MM.1S (cell line): ENCODE measurements at regions not wholly inside any gene's neighbourhood (a gene's known extent, or its start where the extent isn't known, plus 50 kb on each side); places are given as distances from the start of the nearest gene placed in this dataset.

Source experiments
- DNase-seq: peaks from one replicate; pipeline ENCODE4 v3.0.0-alpha.2; 2015
- H2AFZ ChIP-seq: fragments of 300-600 bp; sonication (generic); 2 replicates; pipeline ENCODE4 v1.6.0; 2016; ENCODE audit warnings: antibody characterized with exemption, low read length
- H3F3A ChIP-seq: fragments of 300-600 bp; sonication (generic); 2 replicates; pipeline ENCODE4 v1.6.1; 2016; ENCODE audit warnings: mild to moderate bottlenecking, antibody characterized with exemption, low read length, moderate library complexity, mixed read lengths; ENCODE audit not compliant: insufficient read depth
- H3K27ac ChIP-seq: fragments of 300-600 bp; sonication (generic); 2 replicates; pipeline ENCODE4 v1.5.1; 2016; ENCODE audit warnings: mild to moderate bottlenecking, low read length
- H3K27me3 ChIP-seq: fragments of 300-600 bp; sonication (generic); replicated peaks from 2 replicates; pipeline ENCODE4 v1.6.0; 2016; ENCODE audit warnings: low read length; ENCODE audit not compliant: insufficient read depth
- H3K36me3 ChIP-seq: fragments of 300-600 bp; sonication (generic); replicated peaks from 2 replicates; pipeline ENCODE4 v1.6.1; 2016; ENCODE audit warnings: mild to moderate bottlenecking, low read length, mixed read lengths; ENCODE audit not compliant: insufficient read depth
- H3K4me1 ChIP-seq: fragments of 300-600 bp; sonication (generic); 2 replicates; pipeline ENCODE4 v1.6.1; 2016; ENCODE audit warnings: low read length, mixed read lengths
- H3K4me2 ChIP-seq: fragments of 300-600 bp; sonication (generic); 2 replicates; pipeline ENCODE4 v1.6.0; 2016; ENCODE audit warnings: low read depth, low read length
- H3K4me3 ChIP-seq: fragments of 300-600 bp; sonication (generic); 2 replicates; pipeline ENCODE4 v1.5.1; 2016; ENCODE audit warnings: low read length, mixed read lengths
- H3K79me2 ChIP-seq: fragments of 300-600 bp; sonication (generic); 2 replicates; pipeline ENCODE4 v1.6.1; 2016; ENCODE audit warnings: mixed run types, low read length, mixed read lengths
- H3K9ac ChIP-seq: fragments of 300-600 bp; sonication (generic); 2 replicates; pipeline ENCODE4 v1.6.1; 2016; ENCODE audit warnings: low read length, mixed read lengths
- H3K9me2 ChIP-seq: fragments of 300-600 bp; sonication (generic); replicated peaks from 2 replicates; pipeline ENCODE4 v1.6.1; 2016; ENCODE audit warnings: mild to moderate bottlenecking, low read length, mixed read lengths; ENCODE audit not compliant: insufficient read depth
- H3K9me3 ChIP-seq: fragments of 300-600 bp; sonication (generic); replicated peaks from 2 replicates; pipeline ENCODE4 v1.6.1; 2016; ENCODE audit warnings: mild to moderate bottlenecking, low read length, mixed read lengths; ENCODE audit not compliant: insufficient read depth
- H4K20me1 ChIP-seq: fragments of 300-600 bp; sonication (generic); 2 replicates; pipeline ENCODE4 v1.6.1; 2016; ENCODE audit warnings: mild to moderate bottlenecking, low read length, moderate library complexity, mixed read lengths; ENCODE audit not compliant: insufficient read depth
- EZH2 ChIP-seq: fragments of 300-600 bp; sonication (generic); optimal IDR thresholded peaks from 2 replicates; pipeline ENCODE3; 2017; ENCODE audit warnings: low read depth, mild to moderate bottlenecking, antibody characterized with exemption, low read length, mixed read lengths
- EZH2phosphoT487 ChIP-seq: fragments of 300-600 bp; sonication (generic); IDR thresholded peaks from 2 replicates; pipeline ENCODE4 v1.6.1; 2018; ENCODE audit warnings: antibody characterized with exemption, low read length
- TF ChIP-seq, protein P1 (sequence below): fragments of 300-600 bp; sonication (generic); IDR thresholded peaks from 2 replicates; pipeline ENCODE4 v1.5.1; 2016; ENCODE audit warnings: antibody characterized with exemption, low read length, mixed read lengths

DNA sequence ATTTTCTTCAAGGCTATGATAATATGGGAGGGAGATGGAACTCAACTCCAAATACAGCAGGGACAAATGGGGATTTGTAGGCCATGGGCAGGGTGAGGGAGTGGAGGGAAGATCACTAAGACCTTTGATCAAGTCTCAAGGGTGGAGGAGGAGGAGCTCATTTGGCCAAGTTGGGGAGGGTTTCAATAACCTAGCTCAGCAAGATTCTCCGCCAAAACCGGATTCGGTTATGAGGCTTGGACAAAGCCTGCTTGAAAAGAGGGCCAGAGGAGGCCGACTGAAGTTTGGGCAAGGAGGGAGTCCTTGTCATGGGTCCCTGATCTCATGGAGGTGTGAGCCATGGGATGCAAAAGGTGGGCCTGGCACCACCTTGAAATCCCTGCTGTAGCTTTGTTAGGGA lies 68.8 kb downstream of the TSN start:
- no peak overlapping the region for H3K9ac ChIP-seq
- DNase-seq, result no peak
- H3K9me3 ChIP-seq, result no peaks in the 10 kb centered on the region
- H3K36me3 ChIP-seq, result no peaks in the 10 kb centered on the region
- no peak overlapping the region for H3K4me3 ChIP-seq
- no peaks in the 10 kb centered on the region for H3F3A ChIP-seq
- H4K20me1 ChIP-seq, result no peaks in the 10 kb centered on the region
- H3K4me2 ChIP-seq, result no peak overlapping the region
- no peaks in the 10 kb centered on the region for H3K79me2 ChIP-seq
- H3K27me3 ChIP-seq, result no peaks in the 10 kb centered on the region
- H3K27ac ChIP-seq, result no peak overlapping the region
- TF ChIP-seq, protein P1, sequence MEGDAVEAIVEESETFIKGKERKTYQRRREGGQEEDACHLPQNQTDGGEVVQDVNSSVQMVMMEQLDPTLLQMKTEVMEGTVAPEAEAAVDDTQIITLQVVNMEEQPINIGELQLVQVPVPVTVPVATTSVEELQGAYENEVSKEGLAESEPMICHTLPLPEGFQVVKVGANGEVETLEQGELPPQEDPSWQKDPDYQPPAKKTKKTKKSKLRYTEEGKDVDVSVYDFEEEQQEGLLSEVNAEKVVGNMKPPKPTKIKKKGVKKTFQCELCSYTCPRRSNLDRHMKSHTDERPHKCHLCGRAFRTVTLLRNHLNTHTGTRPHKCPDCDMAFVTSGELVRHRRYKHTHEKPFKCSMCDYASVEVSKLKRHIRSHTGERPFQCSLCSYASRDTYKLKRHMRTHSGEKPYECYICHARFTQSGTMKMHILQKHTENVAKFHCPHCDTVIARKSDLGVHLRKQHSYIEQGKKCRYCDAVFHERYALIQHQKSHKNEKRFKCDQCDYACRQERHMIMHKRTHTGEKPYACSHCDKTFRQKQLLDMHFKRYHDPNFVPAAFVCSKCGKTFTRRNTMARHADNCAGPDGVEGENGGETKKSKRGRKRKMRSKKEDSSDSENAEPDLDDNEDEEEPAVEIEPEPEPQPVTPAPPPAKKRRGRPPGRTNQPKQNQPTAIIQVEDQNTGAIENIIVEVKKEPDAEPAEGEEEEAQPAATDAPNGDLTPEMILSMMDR, result no peak
- TF ChIP-seq EZH2phosphoT487, result no peak
- no peak for TF ChIP-seq EZH2
- H3K4me1 ChIP-seq, result 0 out of 2 replicates have a peak, but pooled peaks cover 4% of the 10 kb centered on the region
- H2AFZ ChIP-seq, result no peak overlapping the region
- H3K9me2 ChIP-seq, result no peaks in the 10 kb centered on the region

GRCh38 chr2:121825003-121825950 lies 69.8 kb downstream of the TSN start:
- DNase-seq, result no peak
- Histone ChIP-seq H3K9me3 (no peaks in the 10 kb centered on the region), H3K79me2 (no peaks in the 10 kb centered on the region), H3K27me3 (no peaks in the 10 kb centered on the region), H3K9ac (no peak overlapping the region), H3K9me2 (no peaks in the 10 kb centered on the region), H3K36me3 (no peaks in the 10 kb centered on the region), H2AFZ (no peak overlapping the region), H3K4me3 (no peak overlapping the region), H3K4me1 (no peaks in the 10 kb centered on the region), H3K27ac (no peak overlapping the region), H4K20me1 (no peaks in the 10 kb centered on the region), H3F3A (no peaks in the 10 kb centered on the region), H3K4me2 (no peak overlapping the region)
- TF ChIP-seq, protein P1, result no peak
- TF ChIP-seq EZH2 (no peak), EZH2phosphoT487 (no peak)

DNA sequence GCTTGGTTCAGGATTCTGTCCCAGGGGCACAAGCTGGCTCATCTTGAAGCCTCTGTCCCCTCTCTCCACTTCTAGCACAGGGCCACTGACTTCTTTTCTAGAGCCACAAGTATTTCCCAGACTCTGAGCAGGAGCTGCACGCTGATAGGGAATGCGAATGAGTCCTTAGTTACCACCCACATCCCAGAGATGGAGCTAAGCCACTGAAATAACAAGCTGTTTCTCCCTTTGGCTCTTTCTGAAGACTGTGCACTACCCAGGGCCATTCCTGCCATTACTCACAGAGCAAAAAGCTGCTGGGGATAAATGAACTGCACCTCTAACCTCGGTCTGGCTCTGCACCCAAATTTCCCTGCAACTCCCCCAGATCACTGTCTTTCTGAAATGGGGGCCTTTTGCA lies 70.6 kb downstream of the TSN start:
- H3K27me3 ChIP-seq, result no peaks in the 10 kb centered on the region
- DNase-seq, result no peak
- no peaks in the 10 kb centered on the region for H3F3A ChIP-seq
- H3K4me2 ChIP-seq, result no peak overlapping the region
- no peaks in the 10 kb centered on the region for H3K4me1 ChIP-seq
- no peak overlapping the region for H3K4me3 ChIP-seq
- no peaks in the 10 kb centered on the region for H3K9me2 ChIP-seq
- no peaks in the 10 kb centered on the region for H4K20me1 ChIP-seq
- no peaks in the 10 kb centered on the region for H3K79me2 ChIP-seq
- no peaks in the 10 kb centered on the region for H3K9me3 ChIP-seq
- TF ChIP-seq EZH2, result no peak
- TF ChIP-seq EZH2phosphoT487, result no peak
- TF ChIP-seq, protein P1, result no peak
- no peak overlapping the region for H2AFZ ChIP-seq
- no peaks in the 10 kb centered on the region for H3K36me3 ChIP-seq
- H3K27ac ChIP-seq, result no peak overlapping the region
- H3K9ac ChIP-seq, result no peak overlapping the region
